HepG2 (cell line): ENCODE measurements at regions not wholly inside any gene's neighbourhood (a gene's known extent, or its start where the extent isn't known, plus 50 kb on each side); places are given as distances from the start of the nearest gene placed in this dataset.

Experiments
- AHDC1 ChIP-seq: sonication (generic); formaldehyde crosslinking; IDR thresholded peaks from 2 replicates; pipeline ENCODE4 v1.5.1; 2020; ENCODE audit warnings: mild to moderate bottlenecking, missing genetic modification reagents, borderline replicate concordance
- GPN1 ChIP-seq: sonication (generic); formaldehyde crosslinking; IDR thresholded peaks from 2 replicates; pipeline ENCODE4 v1.5.1; 2020; ENCODE audit warnings: missing genetic modification reagents, borderline replicate concordance
- ZNF318 ChIP-seq: sonication (generic); formaldehyde crosslinking; IDR thresholded peaks from 2 replicates; pipeline ENCODE4 v1.4.0; 2020; ENCODE audit warnings: mild to moderate bottlenecking, missing genetic modification reagents
- ZNF33A ChIP-seq: sonication (generic); formaldehyde crosslinking; IDR thresholded peaks from 2 replicates; pipeline ENCODE4 v1.5.1; 2020; ENCODE audit warnings: missing genetic modification reagents, mild to moderate bottlenecking, moderate library complexity, borderline replicate concordance
- ZNF790 ChIP-seq: sonication (generic); formaldehyde crosslinking; IDR thresholded peaks from 2 replicates; pipeline ENCODE4 v1.8.0; 2022; ENCODE audit warnings: missing genetic modification reagents, mild to moderate bottlenecking, borderline replicate concordance
- TF ChIP-seq, protein P1 (sequence below): sonication (generic); formaldehyde crosslinking; conservative IDR thresholded peaks from 2 replicates; pipeline ENCODE4 v1.4.0; 2020; ENCODE audit warnings: missing genetic modification reagents
- TF ChIP-seq, protein P2 (sequence below): sonication (generic); formaldehyde crosslinking; IDR thresholded peaks from 2 replicates; pipeline ENCODE4 v1.4.0; 2020; ENCODE audit warnings: mild to moderate bottlenecking, missing genetic modification reagents

DNA sequence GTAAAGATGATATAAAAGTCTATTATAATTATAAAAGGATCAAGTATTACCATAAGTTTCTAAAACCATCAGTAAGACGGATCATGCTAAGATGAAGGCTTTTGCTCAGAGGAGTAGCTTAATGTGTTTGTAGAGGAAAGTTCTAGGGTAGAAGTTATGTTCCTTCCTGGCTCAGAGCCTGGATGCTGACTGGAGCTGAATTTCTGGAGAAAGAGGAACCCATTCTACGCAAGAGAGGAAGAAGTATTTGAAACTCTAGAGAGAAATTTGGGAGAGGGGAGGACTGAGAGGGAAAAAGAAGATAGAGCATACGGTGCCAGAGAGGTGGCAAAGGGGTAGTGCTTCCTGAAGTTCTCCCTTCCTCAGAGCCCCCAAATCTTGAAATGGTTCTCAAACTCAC, 51.4 kb upstream of the SGCG start (continued):
- TF ChIP-seq, protein P1, sequence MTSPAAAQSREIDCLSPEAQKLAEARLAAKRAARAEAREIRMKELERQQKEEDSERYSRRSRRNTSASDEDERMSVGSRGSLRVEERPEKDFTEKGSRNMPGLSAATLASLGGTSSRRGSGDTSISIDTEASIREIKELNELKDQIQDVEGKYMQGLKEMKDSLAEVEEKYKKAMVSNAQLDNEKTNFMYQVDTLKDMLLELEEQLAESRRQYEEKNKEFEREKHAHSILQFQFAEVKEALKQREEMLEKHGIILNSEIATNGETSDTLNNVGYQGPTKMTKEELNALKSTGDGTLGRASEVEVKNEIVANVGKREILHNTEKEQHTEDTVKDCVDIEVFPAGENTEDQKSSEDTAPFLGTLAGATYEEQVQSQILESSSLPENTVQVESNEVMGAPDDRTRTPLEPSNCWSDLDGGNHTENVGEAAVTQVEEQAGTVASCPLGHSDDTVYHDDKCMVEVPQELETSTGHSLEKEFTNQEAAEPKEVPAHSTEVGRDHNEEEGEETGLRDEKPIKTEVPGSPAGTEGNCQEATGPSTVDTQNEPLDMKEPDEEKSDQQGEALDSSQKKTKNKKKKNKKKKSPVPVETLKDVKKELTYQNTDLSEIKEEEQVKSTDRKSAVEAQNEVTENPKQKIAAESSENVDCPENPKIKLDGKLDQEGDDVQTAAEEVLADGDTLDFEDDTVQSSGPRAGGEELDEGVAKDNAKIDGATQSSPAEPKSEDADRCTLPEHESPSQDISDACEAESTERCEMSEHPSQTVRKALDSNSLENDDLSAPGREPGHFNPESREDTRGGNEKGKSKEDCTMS (CRISPR knock-in tag), result no peak
- TF ChIP-seq ZNF33A (CRISPR knock-in tag), result no peak
- TF ChIP-seq ZNF318 (CRISPR knock-in tag), result no peak
- TF ChIP-seq, protein P2, sequence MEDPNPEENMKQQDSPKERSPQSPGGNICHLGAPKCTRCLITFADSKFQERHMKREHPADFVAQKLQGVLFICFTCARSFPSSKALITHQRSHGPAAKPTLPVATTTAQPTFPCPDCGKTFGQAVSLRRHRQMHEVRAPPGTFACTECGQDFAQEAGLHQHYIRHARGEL (CRISPR knock-in tag), result no peak
- no peak for TF ChIP-seq AHDC1 (CRISPR knock-in tag)
- no peak for TF ChIP-seq GPN1 (CRISPR knock-in tag)
- no peak for TF ChIP-seq ZNF790 (CRISPR knock-in tag)
- TF ChIP-seq, all 625 proteins: peak for 0
